ENCODE measurements at regions not wholly inside any gene's neighbourhood (a gene's known extent, or its start where the extent isn't known, plus 50 kb on each side); places are given as distances from the start of the nearest gene placed in this dataset.

DNA sequence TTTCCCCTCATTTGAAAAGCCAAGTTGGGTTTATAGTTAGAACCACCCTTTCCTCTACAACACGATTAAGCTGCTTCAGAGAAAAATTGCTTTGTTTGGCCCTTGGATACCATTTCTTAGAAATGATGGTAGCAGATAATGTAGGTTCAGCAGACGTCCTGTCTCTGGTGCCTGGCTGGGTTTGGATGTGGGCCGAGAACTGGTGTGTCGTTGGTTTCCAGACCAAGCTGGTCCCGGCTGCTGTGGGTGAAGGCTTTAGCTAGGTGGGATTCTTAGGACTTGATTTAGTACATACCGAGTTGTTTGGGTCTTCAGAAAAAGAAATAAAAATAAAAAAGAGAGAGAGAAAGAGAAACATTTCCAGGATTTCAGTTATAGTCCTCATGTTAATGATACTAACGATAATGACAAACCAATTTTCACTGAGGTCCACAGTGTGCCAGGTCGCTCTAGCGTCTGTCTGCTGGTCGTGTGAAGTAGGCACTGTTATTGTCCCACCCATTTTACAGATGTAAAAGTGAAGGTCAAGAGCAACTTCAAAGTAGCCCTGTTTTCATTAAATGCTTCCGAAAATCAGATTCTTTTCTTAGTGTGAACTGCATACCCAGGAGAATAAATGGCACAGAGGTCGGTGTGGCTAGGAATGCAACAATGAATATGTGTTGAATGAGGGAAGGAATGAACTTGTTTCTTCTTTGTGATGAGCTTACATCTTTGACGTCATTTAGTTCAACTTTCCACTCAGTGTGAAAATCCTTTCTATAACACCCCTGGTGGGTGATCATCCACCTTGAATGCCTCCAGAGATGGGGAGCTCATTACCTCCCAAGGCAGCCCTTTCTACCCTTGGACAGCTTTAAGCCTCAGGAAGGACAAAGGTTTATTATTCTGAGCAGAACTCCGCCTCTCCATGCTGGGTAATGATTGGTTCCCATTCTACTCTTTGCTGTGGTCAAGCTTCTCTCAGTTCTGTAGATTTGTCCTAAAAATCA, 115.9 kb downstream of the INHBB start:
- TF ChIP-seq CTCF (IDR thresholded peaks at IDR 0.05; ENCODE audit: unreplicated experiment): no peak
- Mint-ChIP-seq H3K9me3 (ENCODE audit: unreplicated experiment) (peaks cover 6% of the 10 kb centered on the region), H3K36me3 (ENCODE audit: low read depth, unreplicated experiment) (no peaks in the 10 kb centered on the region), H3K4me1 (ENCODE audit: unreplicated experiment) (peaks cover 17% of the 10 kb centered on the region), H3K27me3 (ENCODE audit: unreplicated experiment) (peaks cover 8% of the 10 kb centered on the region), H3K4me3 (ENCODE audit: unreplicated experiment) (no peak overlapping the region), H3K27ac (ENCODE audit: unreplicated experiment) (no peak overlapping the region)
- no peak for DNase-seq (ENCODE audit: low spot score)

DNA sequence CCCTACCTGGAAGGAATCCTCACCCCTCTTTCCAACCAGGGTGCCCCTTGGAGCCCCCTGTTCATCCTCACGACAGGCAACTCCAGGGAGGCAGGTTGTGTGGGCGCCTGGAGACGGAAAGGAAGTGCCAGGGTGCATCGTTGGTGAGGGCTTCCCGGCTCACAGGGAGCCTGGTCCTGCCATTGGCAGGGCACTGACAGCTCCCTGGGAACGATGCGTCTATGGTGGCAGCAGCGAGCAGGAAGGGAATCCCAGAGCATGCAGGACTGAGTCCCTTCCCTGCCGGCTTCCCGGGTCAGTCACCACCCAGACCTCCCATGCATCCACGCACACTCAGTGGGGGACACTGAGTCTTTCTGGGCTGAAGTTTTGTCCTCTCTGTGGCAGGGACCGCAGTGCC, 117.6 kb downstream of the INHBB start:
- no peak for DNase-seq (ENCODE audit: low spot score)
- Mint-ChIP-seq H3K27ac (ENCODE audit: unreplicated experiment) (no peak overlapping the region), H3K4me3 (ENCODE audit: unreplicated experiment) (no peak overlapping the region), H3K36me3 (ENCODE audit: low read depth, unreplicated experiment) (no peaks in the 10 kb centered on the region), H3K4me1 (ENCODE audit: unreplicated experiment) (peaks cover 24% of the 10 kb centered on the region), H3K9me3 (ENCODE audit: unreplicated experiment) (no peaks in the 10 kb centered on the region), H3K27me3 (ENCODE audit: unreplicated experiment) (peaks cover 6% of the 10 kb centered on the region)
- no peak for TF ChIP-seq CTCF (IDR thresholded peaks at IDR 0.05; ENCODE audit: unreplicated experiment)

GRCh38 chr2:120463996-120464395, 118.1 kb downstream of the INHBB start:
- H3K4me3 Mint-ChIP-seq (ENCODE audit: unreplicated experiment): no peak overlapping the region
- H3K36me3 Mint-ChIP-seq (ENCODE audit: low read depth, unreplicated experiment): no peaks in the 10 kb centered on the region
- no peak overlapping the region for H3K27ac Mint-ChIP-seq (ENCODE audit: unreplicated experiment)
- DNase-seq (ENCODE audit: low spot score): no peak
- TF ChIP-seq CTCF (IDR thresholded peaks at IDR 0.05; ENCODE audit: unreplicated experiment): no peak
- H3K27me3 Mint-ChIP-seq (ENCODE audit: unreplicated experiment): peaks cover 6% of the 10 kb centered on the region
- H3K9me3 Mint-ChIP-seq (ENCODE audit: unreplicated experiment): no peaks in the 10 kb centered on the region
- H3K4me1 Mint-ChIP-seq (ENCODE audit: unreplicated experiment): peaks cover 29% of the 10 kb centered on the region

GRCh38 chr2:120464448-120464931, 118.6 kb downstream of the INHBB start:
- Mint-ChIP-seq H3K27me3 (ENCODE audit: unreplicated experiment) (peaks cover 8% of the 10 kb centered on the region), H3K9me3 (ENCODE audit: unreplicated experiment) (no peaks in the 10 kb centered on the region), H3K4me3 (ENCODE audit: unreplicated experiment) (no peak overlapping the region), H3K27ac (ENCODE audit: unreplicated experiment) (no peak overlapping the region), H3K36me3 (ENCODE audit: low read depth, unreplicated experiment) (no peaks in the 10 kb centered on the region), H3K4me1 (ENCODE audit: unreplicated experiment) (peaks cover 34% of the 10 kb centered on the region)
- no peak for TF ChIP-seq CTCF (IDR thresholded peaks at IDR 0.05; ENCODE audit: unreplicated experiment)
- no peak for DNase-seq (ENCODE audit: low spot score)

Measured in endothelial cell (in vitro differentiated cells).